BLaER1 (cell line): ENCODE measurements at regions not wholly inside any gene's neighbourhood (a gene's known extent, or its start where the extent isn't known, plus 50 kb on each side); places are given as distances from the start of the nearest gene placed in this dataset.
"Not testable (repeated sequence)": the region's sequence is repeated elsewhere in the genome, so short reads cannot be mapped to it uniquely, and the experiment has no call there.

Experiments used
- H3K27ac ChIP-seq: shearing (Covaris generic); formaldehyde crosslinking; 2 replicates; pipeline ENCODE4 v1.8.1; 2022
- H3K27me3 ChIP-seq: shearing (Covaris generic); formaldehyde crosslinking; 2 replicates; pipeline ENCODE4 v1.8.1; 2022
- H3K36me3 ChIP-seq: shearing (Covaris generic); formaldehyde crosslinking; 2 replicates; pipeline ENCODE4 v1.8.1; 2022
- H3K4me1 ChIP-seq: shearing (Covaris generic); formaldehyde crosslinking; 2 replicates; pipeline ENCODE4 v1.8.1; 2022
- H3K4me2 ChIP-seq: shearing (Covaris generic); formaldehyde crosslinking; 2 replicates; pipeline ENCODE4 v1.8.1; 2022
- H3K4me3 ChIP-seq: shearing (Covaris generic); formaldehyde crosslinking; 2 replicates; pipeline ENCODE4 v1.8.1; 2022
- H3K9ac ChIP-seq: shearing (Covaris generic); formaldehyde crosslinking; 2 replicates; pipeline ENCODE4 v1.8.1; 2022
- H3K9me3 ChIP-seq: shearing (Covaris generic); formaldehyde crosslinking; 2 replicates; pipeline ENCODE4 v1.8.1; 2022
- H4K20me1 ChIP-seq: shearing (Covaris generic); formaldehyde crosslinking; 2 replicates; pipeline ENCODE4 v1.8.1; 2022
- Cebpa-rat ChIP-seq: shearing (Covaris generic); IDR thresholded peaks from 2 replicates; pipeline ENCODE4 v1.8.1; 2022

- TF ChIP-seq Cebpa-rat: no peak
These were observed 199.4 kb downstream of the SPP2 start for GRCh38 chr2:234249873-234250272.

DNA sequence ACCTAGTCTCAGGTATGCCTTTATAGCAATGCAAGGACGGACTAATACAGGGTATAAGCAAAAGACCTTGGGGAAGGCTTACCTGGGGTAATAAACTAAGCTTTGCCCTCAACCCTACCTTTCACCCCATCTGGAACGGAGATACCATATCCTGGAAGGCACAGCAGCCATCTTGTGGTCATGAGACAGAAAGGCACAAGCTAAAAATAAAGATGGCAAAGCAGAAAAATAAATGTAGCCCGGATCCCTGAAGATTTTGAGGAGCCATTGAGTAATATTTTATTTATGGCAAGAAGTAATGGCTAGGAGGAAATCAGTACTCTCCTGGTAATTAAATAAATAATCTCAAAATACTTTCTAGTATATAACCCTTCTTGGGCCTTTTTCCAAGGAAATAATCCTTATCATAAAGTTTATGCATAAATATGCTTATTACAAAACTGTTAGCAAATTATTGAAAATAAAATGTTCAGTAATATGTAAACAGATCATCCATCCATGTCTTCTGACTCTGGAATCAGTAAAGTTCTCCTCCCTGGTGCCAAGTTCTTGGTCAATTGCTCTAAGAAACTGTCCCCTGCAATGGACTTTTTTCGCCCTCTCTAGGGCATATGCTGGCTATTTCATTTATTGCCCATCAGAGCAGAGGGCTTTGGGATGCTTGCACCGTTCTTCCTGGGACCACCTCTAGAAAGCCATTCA is 198.7 kb downstream of the SPP2 start:
- no peaks in the 10 kb centered on the region for H3K27me3 ChIP-seq
- peak overlapping the region; percentile 35 for H3K4me2 ChIP-seq
- H3K9ac ChIP-seq: no peak overlapping the region
- no peak overlapping the region for H3K27ac ChIP-seq
- H3K4me3 ChIP-seq: no peak overlapping the region
- H3K4me1 ChIP-seq: peaks cover 24% of the 10 kb centered on the region
- no peak for TF ChIP-seq Cebpa-rat
- 0 out of 2 replicates have a peak, but pooled peaks cover 6% of the 10 kb centered on the region for H3K36me3 ChIP-seq
- no peaks in the 10 kb centered on the region for H4K20me1 ChIP-seq
- peaks cover 21% of the 10 kb centered on the region for H3K9me3 ChIP-seq

More at GRCh38 chr2:234249873-234250272, 199.4 kb downstream of the SPP2 start:
- 0 out of 2 replicates have a peak, but pooled peaks cover 6% of the 10 kb centered on the region for H3K36me3 ChIP-seq
- no peak overlapping the region for H3K9ac ChIP-seq
- H3K4me1 ChIP-seq: peaks cover 20% of the 10 kb centered on the region
- no peak overlapping the region for H3K4me3 ChIP-seq
- H4K20me1 ChIP-seq: no peaks in the 10 kb centered on the region
- H3K27me3 ChIP-seq: no peaks in the 10 kb centered on the region
- H3K4me2 ChIP-seq: no peak overlapping the region
- H3K27ac ChIP-seq: no peak overlapping the region
- peaks cover 21% of the 10 kb centered on the region for H3K9me3 ChIP-seq

- H3K27ac ChIP-seq, H3K9ac ChIP-seq, H3K27me3 ChIP-seq, H3K4me3 ChIP-seq, H4K20me1 ChIP-seq, H3K36me3 ChIP-seq, H3K4me2 ChIP-seq: not testable (repeated sequence)
- Histone ChIP-seq H3K4me1 (peaks cover 33% of the 10 kb centered on the region), H3K9me3 (peaks cover 21% of the 10 kb centered on the region)
These were observed 197.8 kb downstream of the SPP2 start for GRCh38 chr2:234248213-234248710.

GRCh38 chr2:234247453-234248180 is 197.1 kb downstream of the SPP2 start:
- H3K27ac ChIP-seq: no peak overlapping the region
- H3K9ac ChIP-seq: no peak overlapping the region
- H4K20me1 ChIP-seq: no peaks in the 10 kb centered on the region
- H3K4me3 ChIP-seq: no peak overlapping the region
- TF ChIP-seq Cebpa-rat: no peak
- H3K9me3 ChIP-seq: peaks cover 21% of the 10 kb centered on the region
- H3K27me3 ChIP-seq: no peaks in the 10 kb centered on the region
- H3K4me1 ChIP-seq: peaks cover 35% of the 10 kb centered on the region
- 0 out of 2 replicates have a peak, but pooled peaks cover 6% of the 10 kb centered on the region for H3K36me3 ChIP-seq
- no peak overlapping the region for H3K4me2 ChIP-seq

DNA sequence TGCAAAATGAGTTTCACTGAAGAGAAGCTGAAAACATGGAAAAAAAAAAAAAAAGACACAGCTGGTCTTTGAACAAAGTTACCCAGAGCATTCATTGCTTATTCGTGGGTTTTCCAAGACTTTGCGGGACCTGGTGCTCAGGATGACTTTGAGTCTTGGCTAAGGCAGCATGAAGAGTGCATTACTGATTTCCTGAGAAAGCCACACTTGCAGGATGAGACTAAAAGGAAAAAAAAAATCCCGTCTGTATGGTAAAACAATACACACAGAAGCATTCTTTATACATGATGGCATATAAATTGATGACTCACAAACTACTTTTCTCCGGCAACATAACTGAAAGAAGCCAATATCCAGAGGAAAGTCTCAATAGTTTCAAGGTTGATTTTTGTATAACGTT is 195.4 kb downstream of the SPP2 start:
- Histone ChIP-seq H3K27me3 (no peaks in the 10 kb centered on the region), H3K4me2 (peak overlapping the region; percentile 18; the same call in 1 of the 2 replicates), H3K4me1 (peaks cover 35% of the 10 kb centered on the region), H3K27ac (no peak overlapping the region), H4K20me1 (no peaks in the 10 kb centered on the region), H3K9ac (no peak overlapping the region), H3K9me3 (peaks cover 21% of the 10 kb centered on the region), H3K36me3 (0 out of 2 replicates have a peak, but pooled peaks cover 6% of the 10 kb centered on the region), H3K4me3 (no peak overlapping the region)
- no peak for TF ChIP-seq Cebpa-rat

GRCh38 chr2:234243871-234244565 is 193.5 kb downstream of the SPP2 start:
- peaks cover 28% of the 10 kb centered on the region for H3K4me1 ChIP-seq
- H4K20me1 ChIP-seq: no peaks in the 10 kb centered on the region
- no peak for TF ChIP-seq Cebpa-rat
- H3K36me3 ChIP-seq: 0 out of 2 replicates have a peak, but pooled peaks cover 6% of the 10 kb centered on the region
- no peaks in the 10 kb centered on the region for H3K27me3 ChIP-seq
- peak overlapping the region; percentile 48; the same call in 1 of the 2 replicates for H3K27ac ChIP-seq
- peak overlapping the region; percentile 36; the same call in 1 of the 2 replicates for H3K9ac ChIP-seq
- H3K4me3 ChIP-seq: peak overlapping the region; percentile 16; the same call in 1 of the 2 replicates
- peak overlapping the region; percentile 68 for H3K4me2 ChIP-seq
- peaks cover 24% of the 10 kb centered on the region for H3K9me3 ChIP-seq

- 0 out of 2 replicates have a peak, but pooled peaks cover 2% of the 10 kb centered on the region for H3K36me3 ChIP-seq
- H3K9me3 ChIP-seq: peaks cover 13% of the 10 kb centered on the region
- no peaks in the 10 kb centered on the region for H4K20me1 ChIP-seq
- H3K4me1 ChIP-seq: peaks cover 21% of the 10 kb centered on the region
- no peak overlapping the region for H3K4me2 ChIP-seq
- H3K9ac ChIP-seq: no peak overlapping the region
- no peak overlapping the region for H3K27ac ChIP-seq
- TF ChIP-seq Cebpa-rat: no peak
- no peak overlapping the region for H3K4me3 ChIP-seq
- H3K27me3 ChIP-seq: no peaks in the 10 kb centered on the region
These were observed 191.9 kb downstream of the SPP2 start for GRCh38 chr2:234242459-234242836.

DNA sequence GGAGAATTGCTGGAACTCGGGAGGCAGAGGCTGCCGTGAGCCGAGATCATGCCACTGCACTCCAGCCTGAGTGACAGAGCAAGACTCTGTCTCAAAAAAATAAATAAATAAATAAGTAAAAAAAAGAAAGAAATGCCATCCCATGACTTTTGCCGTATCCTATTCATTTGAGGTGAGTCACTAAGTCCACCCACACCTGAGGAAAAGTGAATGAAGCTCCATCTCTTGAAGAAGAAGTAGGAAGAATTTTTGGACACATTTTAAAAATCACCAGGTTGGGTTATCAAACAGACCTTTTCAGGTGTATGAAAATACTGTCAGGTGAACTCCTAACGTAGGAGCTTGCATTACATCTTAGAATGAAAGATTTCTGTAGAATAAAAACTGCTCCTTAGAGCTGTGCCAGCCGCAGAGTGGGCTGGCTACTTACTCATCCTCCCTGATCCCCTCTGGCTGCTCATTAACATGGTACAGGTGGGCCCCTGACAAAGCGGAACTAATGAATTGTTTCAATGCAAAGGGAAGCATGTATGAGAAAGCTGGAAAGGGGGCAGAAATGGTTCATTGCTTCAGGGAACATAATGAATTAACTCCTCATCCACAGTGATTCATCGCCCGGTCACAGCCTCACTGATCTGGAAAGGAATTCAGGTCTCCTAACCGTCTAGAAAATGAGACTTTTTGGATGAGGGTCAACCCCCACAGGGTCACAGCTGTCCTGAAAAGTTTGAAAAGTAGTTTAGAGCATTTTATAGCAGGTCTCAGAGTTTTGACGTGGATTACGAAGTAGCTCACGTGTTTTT is 191.4 kb downstream of the SPP2 start:
- H3K9ac ChIP-seq: no peak overlapping the region
- H3K27me3 ChIP-seq: no peaks in the 10 kb centered on the region
- no peak for TF ChIP-seq Cebpa-rat
- H4K20me1 ChIP-seq: no peaks in the 10 kb centered on the region
- H3K4me1 ChIP-seq: peaks cover 21% of the 10 kb centered on the region
- no peak overlapping the region for H3K4me3 ChIP-seq
- no peaks in the 10 kb centered on the region for H3K36me3 ChIP-seq
- peaks cover 8% of the 10 kb centered on the region; the same call in 1 of the 2 replicates for H3K9me3 ChIP-seq
- H3K4me2 ChIP-seq: no peak overlapping the region
- no peak overlapping the region for H3K27ac ChIP-seq

DNA sequence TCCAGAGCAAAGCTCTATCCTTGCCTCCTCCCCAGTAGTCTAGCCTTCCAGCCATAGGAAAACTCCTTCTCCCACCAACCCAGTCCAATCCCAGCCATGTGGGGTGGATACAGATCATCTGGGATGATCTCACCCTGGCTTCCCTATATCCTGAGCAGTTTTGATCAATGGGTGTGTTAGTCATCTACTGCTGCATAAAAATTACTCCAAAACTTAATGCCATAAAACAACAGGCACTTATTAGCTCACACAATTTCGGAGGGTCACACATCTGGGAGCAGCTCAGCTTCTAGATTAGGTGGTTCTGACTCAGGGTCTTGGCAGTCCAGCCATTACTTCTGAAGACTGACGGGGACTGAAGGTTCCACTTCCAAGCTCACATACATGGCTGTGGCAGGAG is 190.4 kb downstream of the SPP2 start:
- Histone ChIP-seq H4K20me1 (no peaks in the 10 kb centered on the region), H3K4me3 (no peak overlapping the region), H3K4me2 (no peak overlapping the region), H3K27me3 (no peaks in the 10 kb centered on the region), H3K4me1 (peaks cover 18% of the 10 kb centered on the region), H3K9ac (no peak overlapping the region), H3K9me3 (peaks cover 8% of the 10 kb centered on the region; the same call in 1 of the 2 replicates), H3K27ac (no peak overlapping the region), H3K36me3 (no peaks in the 10 kb centered on the region)
- no peak for TF ChIP-seq Cebpa-rat
